GM19395 (cell line): ENCODE measurements at regions not wholly inside any gene's neighbourhood (a gene's known extent, or its start where the extent isn't known, plus 50 kb on each side); places are given as distances from the start of the nearest gene placed in this dataset.

ENCODE experiments used
- ATAC-seq: cut with Tn5 transposase; IDR thresholded peaks from one replicate; pipeline ENCODE4 v1.9.1; 2021; ENCODE audit warnings: mild to moderate bottlenecking, moderate library complexity; ENCODE audit not compliant: unreplicated experiment

- no peak for ATAC-seq
These were observed 395.5 kb upstream of the BOD1L1 start for GRCh38 chr4:14023036-14023435.

GRCh38 chr4:14023896-14024295 lies 396.4 kb upstream of the BOD1L1 start:
- ATAC-seq = no peak

DNA sequence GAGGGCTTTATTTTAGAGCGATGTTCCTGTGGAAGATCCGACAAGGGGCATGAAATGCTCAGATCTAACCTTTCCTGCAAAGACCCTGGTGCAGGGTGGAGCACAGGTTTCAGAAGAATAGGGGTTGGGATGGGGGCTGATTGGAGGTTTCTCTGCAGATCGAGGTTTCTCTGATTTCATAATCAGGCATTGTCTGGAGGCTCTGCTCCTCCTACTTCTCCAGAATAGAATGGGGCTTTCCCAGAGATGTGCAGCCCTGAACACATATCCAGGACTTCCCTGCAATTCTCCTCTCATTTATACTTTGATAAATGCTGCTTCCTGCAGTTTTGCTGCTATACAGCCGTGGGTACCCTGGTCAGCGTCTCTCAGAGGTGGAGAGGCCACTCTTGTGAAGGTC lies 397.6 kb upstream of the BOD1L1 start:
- ATAC-seq = no peak

DNA sequence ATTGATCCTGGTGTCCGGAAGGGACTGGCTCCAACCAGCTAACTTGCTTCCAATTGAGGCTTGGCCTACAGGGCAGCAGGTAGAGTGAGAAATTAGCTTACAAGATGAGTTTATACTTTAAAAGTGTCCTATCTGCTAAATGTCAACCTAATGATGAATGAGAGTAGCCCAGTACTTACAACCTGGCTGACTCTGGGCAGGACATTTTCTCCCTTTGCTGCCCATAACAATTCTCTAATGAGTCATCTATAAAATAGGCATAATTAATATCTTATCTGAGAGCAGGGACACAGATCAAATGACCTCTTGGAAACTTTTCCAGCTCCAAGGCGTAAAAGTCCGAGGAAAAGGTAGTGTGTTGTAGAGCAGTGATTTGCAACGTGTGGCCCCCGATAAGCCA lies 398.4 kb upstream of the BOD1L1 start:
- ATAC-seq = no peak

DNA sequence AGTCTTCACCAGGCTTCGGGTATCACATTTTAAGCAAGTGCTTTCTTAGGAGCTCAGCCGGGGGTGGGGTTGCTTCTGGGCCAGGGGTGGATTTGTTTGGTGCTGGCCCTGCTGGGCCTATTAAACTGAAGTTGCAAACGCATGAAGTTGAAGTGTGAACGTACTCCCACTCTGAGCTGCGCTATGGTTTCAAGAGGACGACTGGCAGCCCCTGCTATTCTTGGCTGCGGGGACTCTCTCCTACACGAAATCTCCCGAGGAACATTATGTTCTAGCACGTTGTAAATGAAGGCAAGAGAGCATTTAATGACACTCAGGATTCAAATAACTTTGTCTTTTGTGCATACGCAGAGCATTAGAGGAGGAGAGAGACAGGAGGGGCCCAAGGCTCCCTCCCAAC lies 401.3 kb upstream of the BOD1L1 start:
- no peak for ATAC-seq

GRCh38 chr4:14035076-14035475 lies 407.6 kb upstream of the BOD1L1 start:
- ATAC-seq = no peak

- ATAC-seq = no peak
These were observed 415.7 kb upstream of the BOD1L1 start for GRCh38 chr4:14043203-14043602.

DNA sequence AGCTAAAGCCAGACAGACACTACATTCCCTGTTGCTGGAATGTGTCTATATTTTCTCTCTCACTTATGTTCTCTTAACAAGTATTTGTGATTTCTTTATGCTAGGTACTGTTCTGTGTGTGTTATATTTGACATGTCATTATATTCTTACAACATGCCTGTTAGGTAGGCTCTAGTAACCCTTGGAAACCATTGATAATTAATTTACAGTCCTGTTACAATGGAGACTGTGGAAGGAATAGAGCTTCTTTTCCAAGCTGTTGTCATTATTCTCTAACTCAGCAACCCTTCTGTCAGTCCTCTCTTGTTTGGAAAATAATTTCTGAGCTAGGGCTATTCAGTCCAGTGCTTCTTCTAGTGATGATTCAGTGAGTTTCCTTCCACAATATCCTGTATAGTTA lies 419.1 kb upstream of the BOD1L1 start:
- ATAC-seq = no peak

GRCh38 chr4:14047840-14048239 lies 420.3 kb upstream of the BOD1L1 start:
- ATAC-seq = no peak

GRCh38 chr4:14049946-14050345 lies 422.4 kb upstream of the BOD1L1 start:
- no peak for ATAC-seq

- no peak for ATAC-seq
These were observed 425.8 kb upstream of the BOD1L1 start for GRCh38 chr4:14053291-14053690.

DNA sequence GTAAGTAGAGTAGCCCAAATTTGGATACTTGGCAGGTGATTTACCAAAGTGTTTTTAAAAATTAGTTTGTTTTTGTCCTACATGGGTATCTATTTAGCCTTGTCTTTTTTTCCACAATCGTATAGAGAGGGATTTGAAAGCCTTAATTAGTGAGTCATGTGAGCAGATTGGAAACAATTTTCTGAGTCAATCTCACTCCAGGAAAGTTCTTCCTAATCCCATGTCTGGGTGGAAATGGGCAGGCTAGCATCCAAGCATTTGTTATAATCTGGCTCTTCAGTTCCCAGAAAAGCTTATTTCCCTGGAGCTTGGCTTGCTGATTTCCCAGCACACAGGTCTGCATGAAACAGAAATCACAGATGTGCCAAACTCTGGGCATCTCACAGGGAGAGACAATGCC lies 426.9 kb upstream of the BOD1L1 start:
- no peak for ATAC-seq

DNA sequence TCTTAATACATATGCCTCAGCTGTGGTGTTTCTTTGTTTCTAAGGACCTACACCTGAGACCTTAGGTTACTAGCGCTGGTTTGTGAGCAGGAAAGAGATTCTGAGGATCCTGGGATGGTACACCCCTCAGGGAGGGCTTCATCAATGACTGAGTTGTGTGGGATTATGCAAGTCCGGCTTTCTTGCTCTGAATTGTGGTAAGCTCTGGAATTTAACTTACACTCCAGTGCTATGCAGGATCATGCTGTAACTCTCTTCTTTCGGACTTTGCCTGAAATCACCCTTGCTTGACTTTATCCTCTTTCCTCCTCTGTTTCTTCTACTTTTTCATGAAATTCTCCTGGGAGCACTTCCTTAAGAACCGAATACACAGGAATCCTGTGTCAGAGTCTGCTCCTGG lies 431.5 kb upstream of the BOD1L1 start:
- no peak for ATAC-seq

DNA sequence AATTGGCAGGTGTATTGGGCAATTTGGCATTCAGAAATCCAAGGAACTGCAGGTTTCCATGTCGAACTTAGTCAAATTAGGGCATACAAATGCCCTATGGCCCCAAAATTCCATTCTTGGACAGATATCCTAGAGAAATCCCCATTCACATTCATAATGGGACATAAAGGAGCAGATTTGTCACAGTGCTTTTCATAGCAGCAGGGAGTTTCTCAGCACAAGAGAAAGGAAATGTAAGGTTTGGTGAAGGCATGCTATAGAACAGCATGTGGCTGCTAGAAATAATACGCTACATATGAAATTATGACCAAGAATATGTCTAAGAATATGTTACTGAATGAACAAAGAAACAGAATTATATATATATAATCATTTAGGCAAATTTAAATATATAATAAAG lies 437.5 kb upstream of the BOD1L1 start:
- no peak for ATAC-seq

DNA sequence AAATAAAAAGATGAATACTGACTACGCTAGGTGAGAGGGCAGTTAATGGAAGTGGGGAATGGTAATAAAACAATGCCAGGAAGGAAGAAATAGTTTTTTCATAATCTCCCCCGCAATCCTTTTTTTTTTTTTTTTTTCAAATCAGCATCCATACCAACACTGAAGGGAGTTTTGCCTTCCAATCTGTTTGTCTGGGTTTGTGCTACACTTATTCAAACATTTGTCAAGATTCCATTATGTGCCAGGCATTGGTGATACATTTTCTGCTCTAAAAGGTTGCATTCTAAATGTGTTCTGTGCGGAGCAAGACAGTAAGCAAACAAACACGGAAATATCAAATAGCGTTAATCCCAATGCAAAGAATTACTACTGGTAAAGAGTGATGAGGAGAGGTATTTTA lies 437.9 kb upstream of the BOD1L1 start:
- no peak for ATAC-seq

- no peak for ATAC-seq
These were observed 439.5 kb upstream of the BOD1L1 start for GRCh38 chr4:14066979-14067378.

DNA sequence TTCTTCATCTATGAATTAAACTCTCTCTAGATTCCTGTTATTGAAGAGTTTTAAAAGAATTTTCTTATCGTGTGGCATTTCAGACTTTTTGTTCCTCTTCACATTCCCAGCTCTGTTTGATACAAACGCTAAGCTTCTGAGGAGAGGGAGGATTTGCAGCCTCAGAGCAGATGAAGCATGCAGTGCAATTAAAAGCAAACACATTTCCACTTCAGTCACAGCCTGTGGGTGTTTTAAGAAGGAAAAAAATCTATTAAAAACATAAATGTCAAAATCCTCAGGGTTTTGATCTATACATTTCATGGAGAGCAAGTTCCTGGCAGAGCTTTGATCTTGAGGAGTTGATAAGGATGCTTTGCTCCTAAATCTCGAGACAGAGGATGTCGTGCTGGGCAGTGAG lies 442.4 kb upstream of the BOD1L1 start:
- ATAC-seq = no peak

GRCh38 chr4:14070289-14070880 lies 442.9 kb upstream of the BOD1L1 start:
- no peak for ATAC-seq

DNA sequence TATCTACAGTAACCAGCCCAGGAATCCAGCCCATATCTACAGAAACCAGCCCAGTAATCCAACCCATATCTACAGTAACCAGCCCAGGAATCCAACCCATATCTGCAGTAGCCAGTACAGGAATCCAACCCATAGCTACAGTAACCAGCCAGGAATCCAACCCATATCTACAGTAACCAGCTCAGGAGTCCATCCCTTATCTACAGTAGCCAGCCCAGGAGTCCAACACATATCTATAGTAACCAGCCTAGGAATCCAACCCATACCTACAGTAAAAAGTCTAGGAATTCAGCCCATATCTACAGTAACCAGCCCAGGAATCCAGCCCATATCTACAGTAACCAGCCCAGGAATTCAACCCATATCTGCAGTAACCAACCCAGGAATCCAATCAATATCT lies 445.0 kb upstream of the BOD1L1 start:
- ATAC-seq = no peak

- no peak for ATAC-seq
These were observed 449.3 kb upstream of the BOD1L1 start for GRCh38 chr4:14076776-14077175.

GRCh38 chr4:14078326-14078725 lies 450.8 kb upstream of the BOD1L1 start:
- no peak for ATAC-seq

GRCh38 chr4:14079601-14080000 lies 452.1 kb upstream of the BOD1L1 start:
- ATAC-seq = no peak

DNA sequence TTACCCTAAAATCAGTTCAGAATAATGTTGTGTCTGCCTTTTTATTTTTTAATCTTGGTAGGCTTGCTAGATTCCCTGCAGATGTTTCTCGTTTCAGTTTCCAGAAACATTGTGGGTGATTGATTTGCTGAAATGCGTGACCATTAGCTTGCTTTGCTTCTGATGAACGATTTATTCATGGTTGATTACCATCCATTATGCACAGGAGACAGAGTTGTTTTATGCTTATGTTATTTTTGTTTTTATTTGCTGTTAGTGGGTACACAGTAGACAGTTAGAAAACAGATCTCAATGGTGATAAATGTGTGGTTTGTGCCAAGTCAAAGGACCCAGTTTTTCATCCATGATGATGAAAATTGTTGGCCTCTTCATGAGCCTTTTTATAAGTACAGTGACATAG lies 455.6 kb upstream of the BOD1L1 start:
- ATAC-seq = no peak

- no peak for ATAC-seq
These were observed 457.1 kb upstream of the BOD1L1 start for GRCh38 chr4:14084598-14084997.
